GM03348 (cell line): ENCODE measurements at regions not wholly inside any gene's neighbourhood (a gene's known extent, or its start where the extent isn't known, plus 50 kb on each side); places are given as distances from the start of the nearest gene placed in this dataset.
A peak's percentile ranks its signal among the peaks of the same experiment; 100 is the strongest.
"Not testable (repeated sequence)": the region's sequence is repeated elsewhere in the genome, so short reads cannot be mapped to it uniquely, and the experiment has no call there.

Experiments used
- DNase-seq: peaks from one replicate; pipeline ENCODE4 v3.0.0; 2012; ENCODE audit warnings: low spot score

DNA sequence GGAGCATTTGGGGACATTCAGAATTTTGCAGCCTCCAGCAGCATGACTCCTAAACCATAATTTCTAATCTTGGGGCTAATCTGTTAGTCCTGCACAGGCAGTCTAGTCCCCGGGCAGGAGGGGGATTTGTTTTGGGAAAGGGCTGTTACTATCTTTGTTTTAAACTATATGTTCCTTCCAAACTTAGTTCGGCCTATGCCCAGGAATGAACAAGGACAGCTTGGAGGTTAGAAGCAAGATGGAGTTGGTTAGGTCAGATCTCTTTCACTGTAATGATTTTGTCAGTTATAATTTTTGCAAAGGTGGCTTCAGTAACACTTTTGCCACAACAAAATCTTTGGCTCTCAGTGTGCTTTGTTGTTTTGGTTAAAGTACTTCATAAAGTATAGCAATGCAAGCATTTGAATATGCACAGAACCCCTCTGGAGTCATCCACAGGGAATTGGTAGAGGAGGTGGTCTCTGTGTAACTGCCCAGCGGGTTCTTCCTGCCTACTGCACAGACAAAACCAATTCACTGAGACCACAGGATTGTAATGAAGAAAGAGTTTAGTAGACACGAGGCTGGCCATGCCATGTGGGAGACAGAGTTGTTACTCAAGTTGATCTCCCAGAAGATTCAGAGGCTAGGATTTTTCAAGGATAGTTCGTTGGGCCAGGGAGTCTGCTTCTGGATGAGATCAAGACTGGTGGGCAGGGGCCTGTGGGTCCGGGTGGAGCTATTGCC is 224.1 kb upstream of the MYLIP start:
- no peak for DNase-seq

DNA sequence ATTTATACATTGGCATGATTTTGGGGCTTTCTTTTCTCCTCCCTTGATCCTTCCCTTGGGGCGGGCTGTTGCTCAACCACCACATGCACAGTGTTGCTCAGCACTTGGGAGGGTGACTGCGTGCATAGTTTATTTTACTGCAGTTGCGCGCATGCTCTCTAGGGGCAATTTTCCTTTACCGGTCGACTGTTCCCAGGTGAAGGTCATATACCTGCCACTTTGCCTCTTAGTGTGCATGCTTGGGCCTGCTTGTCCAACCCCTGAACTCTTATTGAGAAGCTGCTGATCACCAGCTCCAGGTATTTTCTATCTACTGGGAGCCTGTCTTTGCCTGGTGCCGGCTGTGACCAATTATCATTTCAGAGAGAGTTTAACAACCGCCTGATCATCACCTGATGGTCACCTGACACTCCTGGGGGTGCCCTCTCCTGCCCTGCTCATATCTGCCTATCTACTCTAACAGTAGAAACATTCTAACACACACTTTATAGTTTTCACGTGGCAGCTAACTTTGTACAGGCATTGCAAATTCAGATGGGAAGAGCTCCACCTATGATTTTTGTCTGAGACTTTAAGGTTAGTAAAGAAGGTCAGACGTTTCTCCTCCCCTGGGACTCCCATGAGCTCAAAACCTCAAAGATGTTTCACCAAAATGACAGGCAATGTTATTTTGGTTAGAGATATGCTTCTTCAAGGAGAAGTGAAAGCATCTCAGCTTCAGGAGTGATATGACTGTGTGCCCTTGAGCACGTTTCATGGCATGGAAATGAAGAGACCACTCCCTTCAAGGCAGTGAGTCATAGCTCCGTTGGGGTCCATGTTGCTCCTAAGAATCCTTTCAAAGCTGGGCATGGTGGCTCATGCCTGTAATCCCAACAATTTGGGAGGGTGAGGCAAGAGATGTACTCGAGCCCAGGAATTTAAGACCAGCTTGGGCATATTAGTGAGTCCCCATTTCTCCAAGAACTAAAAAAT is 227.5 kb upstream of the MYLIP start:
- no peak for DNase-seq

DNA sequence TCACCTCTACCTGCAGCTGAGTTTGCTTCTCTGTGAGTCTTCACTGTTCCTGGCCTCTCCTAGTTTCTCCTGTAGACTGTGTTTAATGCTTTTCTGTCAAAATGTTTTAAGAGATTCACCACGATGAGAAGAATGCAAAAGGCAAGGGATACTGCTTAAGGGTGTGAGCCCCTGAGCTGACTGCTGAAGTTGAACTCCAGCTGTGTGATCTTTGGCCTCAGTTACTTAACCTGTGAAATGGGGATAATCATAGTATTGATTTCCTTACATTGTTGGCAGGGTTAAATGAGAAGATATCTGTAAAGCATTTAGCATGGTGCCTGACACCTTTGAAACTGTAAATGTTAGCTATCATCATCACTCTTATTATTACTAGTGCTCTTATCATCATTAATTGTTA is 230.2 kb upstream of the MYLIP start:
- no peak for DNase-seq

DNA sequence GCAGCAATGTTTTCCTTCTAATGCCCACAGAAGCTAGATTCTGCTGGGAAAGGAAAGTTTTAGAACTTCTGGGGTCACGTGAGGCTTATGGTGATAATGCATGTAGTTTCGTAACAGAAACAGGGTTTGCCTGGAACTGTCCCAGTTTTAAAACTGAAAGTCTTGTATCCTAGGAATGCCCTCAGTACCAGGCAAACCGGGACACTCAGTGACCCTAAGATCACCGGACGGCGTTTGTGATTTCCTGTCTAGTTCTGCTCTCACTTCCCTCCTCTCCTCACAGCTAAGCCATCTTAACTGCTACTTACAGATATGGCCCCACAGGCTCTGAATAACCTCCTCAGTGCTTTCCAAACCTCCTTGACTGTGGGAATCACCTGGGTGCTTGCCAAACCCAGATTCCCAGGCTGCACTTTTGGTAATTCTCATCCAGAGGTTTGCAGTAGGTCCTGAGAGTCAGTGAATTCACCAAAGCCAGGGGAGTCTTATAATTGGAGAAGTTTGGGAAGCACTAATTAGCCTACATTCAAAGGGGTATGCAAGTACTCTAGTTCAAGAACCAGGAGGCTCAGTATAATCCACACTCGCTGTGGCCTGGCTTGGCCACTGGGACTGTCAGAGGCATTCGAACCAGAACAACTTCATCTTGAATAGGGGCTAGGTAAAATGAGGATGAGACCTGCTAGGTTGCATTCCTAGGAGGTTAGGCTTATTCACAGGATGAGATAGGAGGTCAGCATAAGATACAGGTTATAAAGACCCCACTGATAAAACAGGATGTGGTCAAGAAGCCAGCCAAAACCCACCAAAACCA is 231.6 kb upstream of the MYLIP start:
- DNase-seq = peak; percentile 10

DNA sequence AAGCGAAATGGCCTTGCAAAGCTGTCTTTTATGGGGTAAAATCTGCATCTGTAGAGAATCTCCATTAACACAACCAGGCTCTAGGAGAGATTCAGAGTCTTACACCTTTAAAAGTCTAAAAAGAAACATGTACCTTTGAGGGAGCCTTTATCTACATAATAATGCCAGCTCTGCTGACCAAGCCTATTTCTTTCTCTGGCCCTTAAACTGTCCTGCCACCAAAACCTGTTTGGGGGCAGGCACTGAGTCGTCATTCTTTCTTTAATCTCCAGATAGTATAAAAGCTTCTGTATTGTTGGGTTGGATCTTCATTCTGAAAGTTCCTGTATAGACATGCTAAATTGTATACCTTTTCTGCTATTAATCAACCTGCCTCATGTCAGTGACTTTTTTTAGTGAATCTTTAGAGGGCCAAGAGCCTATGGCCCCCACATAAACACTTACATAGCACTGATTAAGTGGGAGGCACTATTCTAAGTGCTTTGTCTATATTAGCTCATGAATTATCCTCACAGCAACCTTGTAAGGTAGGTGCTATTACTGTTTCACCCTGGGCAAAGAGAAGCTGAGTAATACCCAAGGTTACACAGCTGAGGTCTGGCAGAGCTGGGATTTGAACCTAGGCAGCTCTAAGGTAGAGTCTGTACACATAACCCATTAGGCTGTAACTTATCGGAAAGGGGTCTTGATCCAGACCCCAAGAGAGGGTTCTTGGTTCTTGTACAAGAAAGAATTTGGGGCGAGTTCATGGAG is 232.3 kb upstream of the DTNBP1 start:
- DNase-seq = no peak

DNA sequence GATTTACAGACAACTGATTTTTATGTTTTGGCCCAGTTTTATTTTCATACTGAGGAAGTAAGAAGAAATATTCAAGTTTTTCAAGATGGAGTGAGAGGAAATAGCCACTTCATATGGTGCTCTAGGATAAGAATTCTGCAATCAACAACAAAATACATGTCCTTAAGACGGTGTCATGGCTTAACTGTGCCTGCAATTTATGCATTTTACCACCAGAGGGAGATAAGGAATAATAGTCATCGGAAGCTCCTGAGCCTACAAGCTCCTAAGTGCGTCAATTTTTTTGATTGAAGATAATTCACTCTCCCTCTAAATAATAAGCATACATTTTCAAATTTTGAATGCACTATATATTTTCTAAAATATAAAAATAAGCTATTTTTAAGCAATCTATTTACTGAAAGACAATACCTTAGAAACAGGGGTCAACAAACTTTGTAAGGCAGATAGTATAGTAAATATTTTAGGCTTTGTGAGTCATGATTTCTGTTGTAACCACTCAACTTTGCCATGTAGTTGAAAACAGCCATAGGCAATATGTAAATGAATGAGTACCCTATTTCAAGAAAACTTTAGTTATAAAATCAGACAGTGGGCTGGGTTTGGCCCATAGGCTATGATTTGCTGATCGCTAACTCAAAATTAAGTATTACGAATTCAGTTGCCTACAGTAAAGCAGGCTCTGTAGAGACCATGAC is 230.9 kb upstream of the DTNBP1 start:
- no peak for DNase-seq

GRCh38 chr6:15892369-15892768 is 229.5 kb upstream of the DTNBP1 start:
- no peak for DNase-seq

- DNase-seq = no peak
These were observed 226.3 kb upstream of the DTNBP1 start for GRCh38 chr6:15888798-15889772.

DNA sequence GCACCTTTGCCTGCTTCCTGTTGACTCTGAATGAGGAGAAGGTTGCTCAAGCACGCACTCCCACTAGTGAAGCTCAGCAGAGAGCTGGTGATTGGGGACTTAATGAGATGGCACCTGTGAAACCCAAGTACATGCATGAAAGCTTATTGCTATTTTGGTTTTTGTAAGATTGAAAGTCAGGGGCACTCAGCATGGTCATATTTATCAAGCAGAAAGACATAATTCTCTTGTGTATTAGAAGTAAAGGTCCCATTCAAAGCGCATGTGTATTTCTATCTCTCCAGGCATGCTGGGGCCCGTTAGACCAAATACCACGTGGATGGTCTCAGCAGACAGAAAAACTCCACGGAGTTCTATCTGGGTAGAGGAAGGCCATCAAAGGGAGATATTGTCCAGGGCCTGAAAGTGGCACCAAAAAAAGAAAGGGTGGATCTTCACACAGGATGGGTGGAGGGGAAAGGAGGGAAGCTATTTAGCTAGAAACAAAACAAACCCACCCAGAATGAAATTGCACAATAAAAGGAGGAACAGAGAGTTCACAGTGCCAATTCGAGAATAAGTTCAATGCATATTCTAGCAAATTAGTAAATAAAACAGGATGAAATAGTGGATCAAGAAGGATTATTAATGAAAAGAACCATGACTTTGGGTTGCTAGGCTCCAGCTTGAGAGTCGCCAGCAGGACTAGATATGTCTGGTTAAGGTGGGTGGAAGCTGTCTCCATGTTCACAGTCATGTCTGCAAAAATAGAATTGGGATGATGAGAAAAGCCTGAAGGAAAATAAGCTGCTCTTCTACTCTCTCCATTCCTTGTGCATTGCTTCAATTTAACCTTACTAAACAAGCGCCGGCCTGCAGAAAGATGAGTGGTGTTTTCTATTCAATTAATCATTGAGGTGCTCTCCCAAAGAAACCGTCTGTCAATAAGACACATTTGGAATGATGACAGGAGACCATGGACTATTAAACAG is 224.9 kb upstream of the DTNBP1 start:
- no peak for DNase-seq

- DNase-seq = no peak
These were observed 222.8 kb upstream of the DTNBP1 start for GRCh38 chr6:15885624-15886023.

GRCh38 chr6:15883593-15883992 is 220.8 kb upstream of the DTNBP1 start:
- DNase-seq = not testable (repeated sequence)

GRCh38 chr6:15882915-15883314 is 220.1 kb upstream of the DTNBP1 start:
- no peak for DNase-seq

DNA sequence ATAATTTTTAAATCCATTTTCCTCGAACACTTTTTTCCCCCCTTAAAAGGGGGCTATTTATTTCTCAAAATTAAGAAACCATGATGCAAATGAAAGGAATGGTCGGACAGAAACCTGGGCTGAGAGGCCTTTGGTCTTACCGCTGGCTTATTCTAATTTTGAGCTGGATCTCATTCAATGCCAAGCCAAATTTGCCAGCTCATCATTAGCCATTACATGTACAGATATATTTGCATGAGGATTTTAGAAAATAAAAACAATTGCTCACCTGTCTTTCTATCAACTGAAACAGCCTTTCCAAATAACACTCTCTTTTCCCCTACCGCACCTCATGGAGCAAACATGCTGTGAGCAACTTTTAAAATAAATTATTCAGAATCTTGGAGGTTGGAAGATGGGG is 219.5 kb upstream of the DTNBP1 start:
- no peak for DNase-seq

GRCh38 chr6:15881150-15881549 is 218.3 kb upstream of the DTNBP1 start:
- no peak for DNase-seq

- DNase-seq = no peak
These were observed 217.6 kb upstream of the DTNBP1 start for GRCh38 chr6:15880262-15880973.

GRCh38 chr6:15879371-15880261 is 216.8 kb upstream of the DTNBP1 start:
- peak; percentile 49 for DNase-seq

DNA sequence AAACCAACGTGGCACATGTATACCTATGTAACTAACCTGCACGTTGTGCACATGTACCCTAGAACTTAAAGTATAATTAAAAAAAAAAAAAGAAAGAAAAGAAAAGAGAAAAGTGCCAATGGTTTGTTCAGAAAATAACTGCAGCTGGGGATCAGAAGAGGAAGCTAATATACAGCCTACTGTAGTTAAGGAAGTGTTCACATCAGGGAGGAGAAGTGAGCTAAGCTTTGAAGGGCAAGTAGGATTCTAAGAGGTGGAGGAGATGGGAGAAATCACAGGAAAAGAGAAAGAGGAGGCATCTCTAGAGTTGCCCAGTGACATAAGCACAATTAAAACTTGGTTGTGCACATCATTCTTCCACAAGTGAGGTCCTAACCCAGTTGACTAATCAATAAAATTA is 214.4 kb upstream of the DTNBP1 start:
- no peak for DNase-seq
